ENCODE measurements at regions not wholly inside any gene's neighbourhood (a gene's known extent, or its start where the extent isn't known, plus 50 kb on each side); places are given as distances from the start of the nearest gene placed in this dataset.

DNA sequence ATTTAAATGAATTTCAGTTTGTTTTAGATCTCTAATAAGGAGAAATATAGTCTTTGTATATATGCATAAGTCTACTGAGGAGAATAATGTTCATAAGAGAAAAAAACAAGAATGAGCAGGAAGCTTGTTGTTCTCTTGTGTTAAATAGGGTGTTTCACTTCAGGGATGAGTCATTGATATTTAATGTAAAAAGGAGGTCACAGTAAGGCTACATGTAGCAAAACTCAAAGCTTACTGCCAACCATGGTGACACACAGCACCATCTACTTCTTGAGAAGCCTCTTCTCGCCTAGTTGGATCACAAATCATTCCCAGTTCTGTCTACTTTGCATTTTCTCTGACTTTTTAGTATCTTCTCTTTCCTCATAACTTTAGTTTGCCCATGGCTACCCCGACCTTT is 1466.0 kb upstream of the C9orf72 start:
- BruUV-seq (replicated peaks), result no TSS peak
- CTCF ChIA-PET, result no interaction called here

More for the DNA sequence above, 1466.0 kb upstream of the C9orf72 start:
- Histone ChIP-seq H2BK15ac (ENCODE audit: low read depth, low read length) (no peak overlapping the region), H3K79me1 (ENCODE audit: low read depth in 1 of 2, low read length in 2 of 2) (no peaks in the 10 kb centered on the region), H3K9me3 (ENCODE audit: control insufficient read depth, insufficient read depth, low read length) (no peaks in the 10 kb centered on the region; the same call in none of the 2 replicates), H2BK120ac (ENCODE audit: low read depth, low read length) (no peak overlapping the region), H3K18ac (ENCODE audit: low read depth, low read length) (no peak overlapping the region), H2AK5ac (ENCODE audit: low read depth, low read length) (no peak overlapping the region), H3K23ac (ENCODE audit: low read depth, low read length) (no peak overlapping the region), H3K4ac (ENCODE audit: low read depth, low read length) (no peak overlapping the region), H4K20me1 (ENCODE audit: insufficient read depth, low read length) (no peaks in the 10 kb centered on the region), H3K4me2 (ENCODE audit: low read depth, low read length) (no peak overlapping the region), H2BK20ac (ENCODE audit: low read depth, low read length) (no peak overlapping the region), H3K14ac (replicated peaks; ENCODE audit: low read depth, low read length) (no peak overlapping the region), H2AK9ac (replicated peaks; ENCODE audit: low read depth, low read length, poor library complexity) (no peak overlapping the region), H3K4me1 (ENCODE audit: control insufficient read depth, insufficient read depth, low read length) (no peaks in the 10 kb centered on the region), H2AFZ (replicated peaks; ENCODE audit: low read length, poor library complexity) (no peak overlapping the region), H3K4me3 (ENCODE audit: insufficient read depth, low read depth, low read length) (no peak overlapping the region), H3K27me3 (ENCODE audit: control insufficient read depth, insufficient read depth, low read length) (no peaks in the 10 kb centered on the region), H3K56ac (ENCODE audit: extremely low read depth, insufficient read depth, low read length) (no peak overlapping the region), H4K8ac (ENCODE audit: low read depth in 2 of 2, low read length in 2 of 2) (no peak overlapping the region), H4K5ac (ENCODE audit: low read depth, low read length) (no peak overlapping the region), H3K36me3 (ENCODE audit: control insufficient read depth, insufficient read depth, low read length) (no peaks in the 10 kb centered on the region), H3K27ac (ENCODE audit: insufficient read depth, low read length) (no peak overlapping the region), H2BK5ac (ENCODE audit: low read depth, low read length, poor library complexity, severe bottlenecking) (no peak overlapping the region), H4K91ac (ENCODE audit: insufficient read depth, low read depth, low read length) (no peak overlapping the region), H3K9ac (ENCODE audit: low read depth, low read length) (no peak overlapping the region), H3K9me1 (ENCODE audit: insufficient read depth, low read length) (no peaks in the 10 kb centered on the region)
- TF ChIP-seq NFE2L2 (IDR thresholded peaks at IDR 0.05; ENCODE audit: low read depth, low read length), result no peak
- TF ChIP-seq MAFK (IDR thresholded peaks at IDR 0.05; ENCODE audit: low read depth, low read length), result no peak
- TF ChIP-seq POLR2A (IDR thresholded peaks at IDR 0.05; ENCODE audit: low read depth, low read length), result no peak
- TF ChIP-seq, protein P1, sequence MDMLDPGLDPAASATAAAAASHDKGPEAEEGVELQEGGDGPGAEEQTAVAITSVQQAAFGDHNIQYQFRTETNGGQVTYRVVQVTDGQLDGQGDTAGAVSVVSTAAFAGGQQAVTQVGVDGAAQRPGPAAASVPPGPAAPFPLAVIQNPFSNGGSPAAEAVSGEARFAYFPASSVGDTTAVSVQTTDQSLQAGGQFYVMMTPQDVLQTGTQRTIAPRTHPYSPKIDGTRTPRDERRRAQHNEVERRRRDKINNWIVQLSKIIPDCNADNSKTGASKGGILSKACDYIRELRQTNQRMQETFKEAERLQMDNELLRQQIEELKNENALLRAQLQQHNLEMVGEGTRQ (IDR thresholded peaks at IDR 0.05; ENCODE audit: low read depth, low read length), result no peak
- TF ChIP-seq, protein P2, sequence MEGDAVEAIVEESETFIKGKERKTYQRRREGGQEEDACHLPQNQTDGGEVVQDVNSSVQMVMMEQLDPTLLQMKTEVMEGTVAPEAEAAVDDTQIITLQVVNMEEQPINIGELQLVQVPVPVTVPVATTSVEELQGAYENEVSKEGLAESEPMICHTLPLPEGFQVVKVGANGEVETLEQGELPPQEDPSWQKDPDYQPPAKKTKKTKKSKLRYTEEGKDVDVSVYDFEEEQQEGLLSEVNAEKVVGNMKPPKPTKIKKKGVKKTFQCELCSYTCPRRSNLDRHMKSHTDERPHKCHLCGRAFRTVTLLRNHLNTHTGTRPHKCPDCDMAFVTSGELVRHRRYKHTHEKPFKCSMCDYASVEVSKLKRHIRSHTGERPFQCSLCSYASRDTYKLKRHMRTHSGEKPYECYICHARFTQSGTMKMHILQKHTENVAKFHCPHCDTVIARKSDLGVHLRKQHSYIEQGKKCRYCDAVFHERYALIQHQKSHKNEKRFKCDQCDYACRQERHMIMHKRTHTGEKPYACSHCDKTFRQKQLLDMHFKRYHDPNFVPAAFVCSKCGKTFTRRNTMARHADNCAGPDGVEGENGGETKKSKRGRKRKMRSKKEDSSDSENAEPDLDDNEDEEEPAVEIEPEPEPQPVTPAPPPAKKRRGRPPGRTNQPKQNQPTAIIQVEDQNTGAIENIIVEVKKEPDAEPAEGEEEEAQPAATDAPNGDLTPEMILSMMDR (conservative IDR thresholded peaks at IDR 0.05; ENCODE audit: low read depth, low read length), result no peak
- no peak for TF ChIP-seq RAD21 (IDR thresholded peaks at IDR 0.05; ENCODE audit: low read length)
- TF ChIP-seq CHD1 (IDR thresholded peaks at IDR 0.05; ENCODE audit: low read depth, low read length), result no peak
- no peak for TF ChIP-seq RFX5 (IDR thresholded peaks at IDR 0.05; ENCODE audit: low read depth, low read length)
- POLR2A ChIA-PET (ENCODE audit: unreplicated experiment), result no interaction called here
- DNase-seq (no peak), ATAC-seq (ENCODE audit: low read depth) (no peak)
- no CpG with 5 or more reads among the region's 2 CpGs for WGBS, 2 experiments (ENCODE audit: extremely low coverage in 2 of 2, insufficient read length in 1 of 2)
- dilution Hi-C loops (cut with HindIII; ENCODE audit: low sequenced_read_pairs, unreplicated experiment), result no loop called here
- intact Hi-C loops (cut with micrococcal nuclease), result no loop called here
- in situ Hi-C loops (cut with MboI; ENCODE audit: low sequenced_read_pairs), result no loop called here
